ENCODE measurements at regions not wholly inside any gene's neighbourhood (a gene's known extent, or its start where the extent isn't known, plus 50 kb on each side); places are given as distances from the start of the nearest gene placed in this dataset.
"Not testable (repeated sequence)": the region's sequence is repeated elsewhere in the genome, so short reads cannot be mapped to it uniquely, and the experiment has no call there.

GRCh38 chr6:23797041-23797440 is 329.0 kb upstream of the NRSN1 start:
- Histone ChIP-seq H3K36me3 (ENCODE audit: control insufficient read depth, insufficient read depth, low read length) (no peaks in the 10 kb centered on the region), H2AFZ (replicated peaks; ENCODE audit: low read length, poor library complexity) (no peak overlapping the region), H3K27me3 (ENCODE audit: control insufficient read depth, insufficient read depth, low read length) (no peaks in the 10 kb centered on the region), H4K5ac (ENCODE audit: low read depth, low read length) (no peak overlapping the region), H2BK20ac (ENCODE audit: low read depth, low read length) (no peak overlapping the region), H3K79me1 (ENCODE audit: low read depth in 1 of 2, low read length in 2 of 2) (no peaks in the 10 kb centered on the region), H4K8ac (ENCODE audit: low read depth in 2 of 2, low read length in 2 of 2) (no peak overlapping the region), H3K56ac (ENCODE audit: extremely low read depth, insufficient read depth, low read length) (no peak overlapping the region), H4K91ac (ENCODE audit: insufficient read depth, low read depth, low read length) (no peak overlapping the region), H3K4me1 (ENCODE audit: control insufficient read depth, insufficient read depth, low read length) (no peaks in the 10 kb centered on the region), H3K23ac (ENCODE audit: low read depth, low read length) (no peak overlapping the region), H3K9me3 (ENCODE audit: control insufficient read depth, insufficient read depth, low read length) (peaks cover 2% of the 10 kb centered on the region), H2BK120ac (ENCODE audit: low read depth, low read length) (no peak overlapping the region), H3K4me2 (ENCODE audit: low read depth, low read length) (no peak overlapping the region), H2AK9ac (replicated peaks; ENCODE audit: low read depth, low read length, poor library complexity) (no peak overlapping the region), H2BK5ac (ENCODE audit: low read depth, low read length, poor library complexity, severe bottlenecking) (no peak overlapping the region), H3K18ac (ENCODE audit: low read depth, low read length) (no peak overlapping the region), H3K9me1 (ENCODE audit: insufficient read depth, low read length) (no peaks in the 10 kb centered on the region), H3K4ac (ENCODE audit: low read depth, low read length) (no peak overlapping the region), H3K4me3 (ENCODE audit: insufficient read depth, low read depth, low read length) (no peak overlapping the region), H2AK5ac (ENCODE audit: low read depth, low read length) (no peak overlapping the region), H3K9ac (ENCODE audit: low read depth, low read length) (no peak overlapping the region), H4K20me1 (ENCODE audit: insufficient read depth, low read length) (no peaks in the 10 kb centered on the region), H3K14ac (replicated peaks; ENCODE audit: low read depth, low read length) (no peak overlapping the region), H3K27ac (ENCODE audit: insufficient read depth, low read length) (no peak overlapping the region), H2BK15ac (ENCODE audit: low read depth, low read length) (no peak overlapping the region)
- in situ Hi-C loops (cut with MboI; ENCODE audit: low sequenced_read_pairs) (no loop called here), dilution Hi-C loops (cut with HindIII; ENCODE audit: low sequenced_read_pairs, unreplicated experiment) (no loop called here), intact Hi-C loops (cut with micrococcal nuclease) (no loop called here)
- no peak for TF ChIP-seq MXI1 (IDR thresholded peaks at IDR 0.05; ENCODE audit: borderline replicate concordance, low read depth, low read length)
- no peak for TF ChIP-seq CHD1 (IDR thresholded peaks at IDR 0.05; ENCODE audit: low read depth, low read length)
- TF ChIP-seq USF2 (IDR thresholded peaks at IDR 0.05; ENCODE audit: low read depth, low read length): no peak
- TF ChIP-seq POLR2A (IDR thresholded peaks at IDR 0.05; ENCODE audit: low read depth, low read length): no peak
- TF ChIP-seq FOS (IDR thresholded peaks at IDR 0.05; ENCODE audit: low read depth, low read length): no peak
- TF ChIP-seq BHLHE40 (IDR thresholded peaks at IDR 0.05; ENCODE audit: low read depth, low read length): no peak
- DNase-seq (no peak), ATAC-seq (ENCODE audit: low read depth) (no peak)
- BruUV-seq (replicated peaks): no TSS peak
- CTCF ChIA-PET: no interaction called here
- POLR2A ChIA-PET (ENCODE audit: unreplicated experiment): no interaction called here
- WGBS, 2 experiments (ENCODE audit: extremely low coverage in 2 of 2, insufficient read length in 1 of 2): no CpG with 5 or more reads among the region's 1 CpG

- H3K9me3 ChIP-seq (ENCODE audit: control insufficient read depth, insufficient read depth, low read length); H2BK15ac ChIP-seq (ENCODE audit: low read depth, low read length); ATAC-seq (ENCODE audit: low read depth); in situ Hi-C loops (cut with MboI; ENCODE audit: low sequenced_read_pairs); H3K9me1 ChIP-seq (ENCODE audit: insufficient read depth, low read length); POLR2A ChIA-PET (ENCODE audit: unreplicated experiment); intact Hi-C loops (cut with micrococcal nuclease); H3K4me3 ChIP-seq (ENCODE audit: insufficient read depth, low read depth, low read length); H3K27me3 ChIP-seq (ENCODE audit: control insufficient read depth, insufficient read depth, low read length); H3K56ac ChIP-seq (ENCODE audit: extremely low read depth, insufficient read depth, low read length); H3K9ac ChIP-seq (ENCODE audit: low read depth, low read length); H3K36me3 ChIP-seq (ENCODE audit: control insufficient read depth, insufficient read depth, low read length); H3K4me1 ChIP-seq (ENCODE audit: control insufficient read depth, insufficient read depth, low read length); H3K4me2 ChIP-seq (ENCODE audit: low read depth, low read length); H3K79me1 ChIP-seq (ENCODE audit: low read depth in 1 of 2, low read length in 2 of 2); H3K4ac ChIP-seq (ENCODE audit: low read depth, low read length); H3K18ac ChIP-seq (ENCODE audit: low read depth, low read length); H3K27ac ChIP-seq (ENCODE audit: insufficient read depth, low read length); H2BK5ac ChIP-seq (ENCODE audit: low read depth, low read length, poor library complexity, severe bottlenecking); H3K14ac ChIP-seq (replicated peaks; ENCODE audit: low read depth, low read length); H2BK120ac ChIP-seq (ENCODE audit: low read depth, low read length); H2AK9ac ChIP-seq (replicated peaks; ENCODE audit: low read depth, low read length, poor library complexity); dilution Hi-C loops (cut with HindIII; ENCODE audit: low sequenced_read_pairs, unreplicated experiment); H4K20me1 ChIP-seq (ENCODE audit: insufficient read depth, low read length); CTCF ChIA-PET; H4K8ac ChIP-seq (ENCODE audit: low read depth in 2 of 2, low read length in 2 of 2); H2AK5ac ChIP-seq (ENCODE audit: low read depth, low read length); H4K91ac ChIP-seq (ENCODE audit: insufficient read depth, low read depth, low read length); DNase-seq; H2BK20ac ChIP-seq (ENCODE audit: low read depth, low read length); H3K23ac ChIP-seq (ENCODE audit: low read depth, low read length); BruUV-seq (replicated peaks); H4K5ac ChIP-seq (ENCODE audit: low read depth, low read length); H2AFZ ChIP-seq (replicated peaks; ENCODE audit: low read length, poor library complexity): not testable (repeated sequence)
- no CpG with 5 or more reads among the region's 15 CpGs for WGBS, 2 experiments (ENCODE audit: extremely low coverage in 2 of 2, insufficient read length in 1 of 2)
These were observed 321.7 kb upstream of the NRSN1 start for GRCh38 chr6:23804289-23804688.
